ENCODE measurements at regions not wholly inside any gene's neighbourhood (a gene's known extent, or its start where the extent isn't known, plus 50 kb on each side); places are given as distances from the start of the nearest gene placed in this dataset.

- intact Hi-C loops (cut with micrococcal nuclease), result no loop called here
- Mint-ChIP-seq H3K27me3 (no peaks in the 10 kb centered on the region), H3K36me3 (ENCODE audit: low read depth) (no peaks in the 10 kb centered on the region), H3K27ac (no peak overlapping the region), H3K9me3 (peaks cover 20% of the 10 kb centered on the region), H3K4me1 (ENCODE audit: low read depth) (no peaks in the 10 kb centered on the region), H3K4me3 (no peak overlapping the region)
- CTCF ChIA-PET, result no interaction called here
- DNase-seq, result no peak
- no peak for TF ChIP-seq CTCF (IDR thresholded peaks at IDR 0.05)
- POLR2A ChIA-PET, result no interaction called here
- no peak for ATAC-seq
Measured at GRCh38 chr9:12183321-12183720, 509.9 kb upstream of the TYRP1 start.

DNA sequence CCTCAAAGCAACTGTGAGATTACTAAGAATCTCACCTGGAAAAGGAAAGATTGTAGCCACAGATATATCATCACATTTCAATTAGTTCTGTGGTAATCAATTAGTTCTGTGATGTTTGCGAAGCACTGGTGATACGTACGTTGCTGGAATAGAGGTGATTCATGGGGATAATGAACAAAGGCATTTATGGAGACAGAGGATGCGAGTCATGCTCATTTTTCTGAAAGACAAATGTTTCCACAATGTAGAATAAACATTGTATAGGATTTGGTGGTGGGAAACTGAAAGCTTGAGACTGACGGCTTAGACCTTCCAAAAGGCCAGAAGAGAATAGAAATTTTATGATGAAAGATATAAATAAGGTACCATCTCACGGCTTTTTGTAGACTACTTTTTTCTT is 507.3 kb upstream of the TYRP1 start:
- POLR2A ChIA-PET, result no interaction called here
- DNase-seq (no peak), ATAC-seq (no peak)
- peaks cover 20% of the 10 kb centered on the region for H3K9me3 Mint-ChIP-seq
- H3K27ac Mint-ChIP-seq, result no peak overlapping the region
- no peak for TF ChIP-seq CTCF (IDR thresholded peaks at IDR 0.05)
- CTCF ChIA-PET, result no interaction called here
- H3K36me3 Mint-ChIP-seq (ENCODE audit: low read depth), result no peaks in the 10 kb centered on the region
- no peak overlapping the region for H3K4me3 Mint-ChIP-seq
- H3K27me3 Mint-ChIP-seq, result no peaks in the 10 kb centered on the region
- intact Hi-C loops (cut with micrococcal nuclease), result no loop called here
- H3K4me1 Mint-ChIP-seq (ENCODE audit: low read depth), result no peaks in the 10 kb centered on the region

GRCh38 chr9:12191630-12192029 is 501.6 kb upstream of the TYRP1 start:
- TF ChIP-seq CTCF (IDR thresholded peaks at IDR 0.05), result no peak
- H3K9me3 Mint-ChIP-seq, result peaks cover 19% of the 10 kb centered on the region
- ATAC-seq (no peak), DNase-seq (no peak)
- H3K27me3 Mint-ChIP-seq, result no peaks in the 10 kb centered on the region
- no peaks in the 10 kb centered on the region for H3K4me1 Mint-ChIP-seq (ENCODE audit: low read depth)
- H3K4me3 Mint-ChIP-seq, result no peak overlapping the region
- CTCF ChIA-PET, result no interaction called here
- intact Hi-C loops (cut with micrococcal nuclease), result no loop called here
- POLR2A ChIA-PET, result no interaction called here
- no peak overlapping the region for H3K27ac Mint-ChIP-seq
- no peaks in the 10 kb centered on the region for H3K36me3 Mint-ChIP-seq (ENCODE audit: low read depth)

GRCh38 chr9:12194731-12195130 is 498.5 kb upstream of the TYRP1 start:
- no peak for ATAC-seq
- intact Hi-C loops (cut with micrococcal nuclease), result no loop called here
- TF ChIP-seq CTCF (IDR thresholded peaks at IDR 0.05), result no peak
- ChIA-PET CTCF (no interaction called here), POLR2A (no interaction called here)
- Mint-ChIP-seq H3K9me3 (peaks cover 14% of the 10 kb centered on the region), H3K4me1 (ENCODE audit: low read depth) (no peaks in the 10 kb centered on the region), H3K36me3 (ENCODE audit: low read depth) (no peaks in the 10 kb centered on the region), H3K27ac (no peak overlapping the region), H3K4me3 (no peak overlapping the region), H3K27me3 (no peaks in the 10 kb centered on the region)
- DNase-seq, result no peak

- H3K27me3 Mint-ChIP-seq, result no peaks in the 10 kb centered on the region
- no peak for TF ChIP-seq CTCF (IDR thresholded peaks at IDR 0.05)
- CTCF ChIA-PET, result no interaction called here
- POLR2A ChIA-PET, result no interaction called here
- no peak overlapping the region for H3K27ac Mint-ChIP-seq
- DNase-seq (no peak), ATAC-seq (no peak)
- peaks cover 12% of the 10 kb centered on the region for H3K9me3 Mint-ChIP-seq
- no peak overlapping the region for H3K4me3 Mint-ChIP-seq
- no peaks in the 10 kb centered on the region for H3K36me3 Mint-ChIP-seq (ENCODE audit: low read depth)
- intact Hi-C loops (cut with micrococcal nuclease), result no loop called here
- no peaks in the 10 kb centered on the region for H3K4me1 Mint-ChIP-seq (ENCODE audit: low read depth)
Measured at GRCh38 chr9:12195456-12195855, 497.7 kb upstream of the TYRP1 start.

Measured in activated CD8-positive, alpha-beta T cell treated with anti-CD3 and anti-CD28 coated beads for 36 hours (primary cell).